ENCODE measurements at regions not wholly inside any gene's neighbourhood (a gene's known extent, or its start where the extent isn't known, plus 50 kb on each side); places are given as distances from the start of the nearest gene placed in this dataset.

- TF ChIP-seq SP1 (IDR thresholded peaks at IDR 0.05) (no peak), HNF4A (conservative IDR thresholded peaks at IDR 0.05) (no peak)
- WGBS, result 2% methylated on average over 1 of the region's 1 CpG
- no peak for DNase-seq (ENCODE audit: low spot score)
- Histone ChIP-seq H3K4me1 (ENCODE audit: control insufficient read depth in 4 of 4, insufficient read depth in 4 of 4, low read length in 3 of 4) (no peaks in the 10 kb centered on the region), H3K4me3 (ENCODE audit: low read depth in 1 of 3, low read length in 3 of 3) (no peak overlapping the region), H3K9me3 (ENCODE audit: control insufficient read depth in 4 of 4, low read length in 3 of 4) (no peaks in the 10 kb centered on the region), H3K36me3 (ENCODE audit: control insufficient read depth in 4 of 4, insufficient read depth in 3 of 4, low read depth in 1 of 4, low read length in 3 of 4) (no peaks in the 10 kb centered on the region), H3K27me3 (ENCODE audit: control insufficient read depth in 4 of 4, insufficient read depth in 4 of 4, low read length in 3 of 4) (no peaks in the 10 kb centered on the region), H3K27ac (ENCODE audit: low read depth in 1 of 2, low read length in 2 of 2) (no peak overlapping the region), H3K9ac (ENCODE audit: low read depth in 1 of 2, low read length in 2 of 2) (no peak overlapping the region)
Observed at GRCh38 chr2:139574371-139574770, 794.2 kb upstream of the NXPH2 start.

- no peak overlapping the region for H3K27ac ChIP-seq (ENCODE audit: low read depth in 1 of 2, low read length in 2 of 2)
- WGBS, result 79% methylated on average over 5 of the region's 5 CpGs
- H3K36me3 ChIP-seq (ENCODE audit: control insufficient read depth in 4 of 4, insufficient read depth in 3 of 4, low read depth in 1 of 4, low read length in 3 of 4), result no peaks in the 10 kb centered on the region
- no peaks in the 10 kb centered on the region for H3K9me3 ChIP-seq (ENCODE audit: control insufficient read depth in 4 of 4, low read length in 3 of 4)
- TF ChIP-seq NR2F2 (IDR thresholded peaks at IDR 0.05) (no peak), REST (IDR thresholded peaks at IDR 0.05) (no peak), RAD21 (IDR thresholded peaks at IDR 0.05) (no peak), RXRA (IDR thresholded peaks at IDR 0.05) (no peak), ZBTB33 (IDR thresholded peaks at IDR 0.05) (no peak), SP1 (IDR thresholded peaks at IDR 0.05) (no peak), TAF1 (conservative IDR thresholded peaks at IDR 0.05) (no peak), HNF4G (IDR thresholded peaks at IDR 0.05) (no peak), EGR1 (IDR thresholded peaks at IDR 0.05; ENCODE audit: low read depth in 2 of 2) (no peak), ATF3 (IDR thresholded peaks at IDR 0.05) (no peak), GABPA (IDR thresholded peaks at IDR 0.05 in 1 of 2, conservative IDR thresholded peaks at IDR 0.05 in 1 of 2) (no peak), MAX (IDR thresholded peaks at IDR 0.05) (no peak), CTCF (IDR thresholded peaks at IDR 0.05; ENCODE audit: low read depth, low read length, missing input control) (no peak), HNF4A (conservative IDR thresholded peaks at IDR 0.05) (no peak), FOXA1 (IDR thresholded peaks at IDR 0.05) (no peak), YY1 (IDR thresholded peaks at IDR 0.05) (no peak), JUND (IDR thresholded peaks at IDR 0.05) (no peak)
- H3K27me3 ChIP-seq (ENCODE audit: control insufficient read depth in 4 of 4, insufficient read depth in 4 of 4, low read length in 3 of 4), result no peaks in the 10 kb centered on the region
- H3K4me1 ChIP-seq (ENCODE audit: control insufficient read depth in 4 of 4, insufficient read depth in 4 of 4, low read length in 3 of 4), result no peaks in the 10 kb centered on the region
- H3K4me3 ChIP-seq (ENCODE audit: low read depth in 1 of 3, low read length in 3 of 3), result no peak overlapping the region
- H3K9ac ChIP-seq (ENCODE audit: low read depth in 1 of 2, low read length in 2 of 2), result no peak overlapping the region
- DNase-seq (ENCODE audit: low spot score), result no peak
Observed at GRCh38 chr2:139556789-139557188, 776.6 kb upstream of the NXPH2 start.

All from liver (tissue), 8 donors.